ENCODE measurements at regions not wholly inside any gene's neighbourhood (a gene's known extent, or its start where the extent isn't known, plus 50 kb on each side); places are given as distances from the start of the nearest gene placed in this dataset.

DNA sequence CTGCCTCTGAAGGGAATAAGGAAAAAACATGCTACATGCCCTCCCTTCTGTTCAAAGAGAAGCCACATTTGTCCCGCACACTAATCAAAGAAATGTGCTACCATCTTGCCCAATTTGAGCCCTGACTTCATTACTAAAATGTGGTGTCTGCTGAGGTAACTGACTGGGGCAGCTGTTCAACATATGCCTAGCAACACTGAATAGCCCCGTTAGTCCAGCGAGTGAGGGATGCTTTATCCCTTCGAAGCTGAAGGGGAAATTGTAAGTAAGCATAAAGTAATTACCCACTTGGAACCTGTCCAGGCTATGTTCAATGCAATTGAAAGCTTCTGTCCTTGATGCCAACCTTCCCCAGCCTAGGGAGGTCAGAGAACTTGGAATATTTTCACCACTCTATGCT, 310.6 kb downstream of the SEC16B start:
- Histone ChIP-seq H3K27me3 (replicated peaks; ENCODE audit: insufficient read depth) (no peaks in the 10 kb centered on the region), H3K36me3 (no peaks in the 10 kb centered on the region), H3K27ac (no peak overlapping the region), H3K4me1 (replicated peaks) (no peaks in the 10 kb centered on the region), H3K4me3 (no peak overlapping the region), H3K9me3 (no peaks in the 10 kb centered on the region)
- WGBS = 88% methylated on average over 4 of the region's 4 CpGs
- intact Hi-C loops (cut with DNase I) = loop anchor here (10.0 kb wide), 1 partner anchor 116 kb away; no protein-coding TSS in a partner anchor
- no peak for DNase-seq (ENCODE audit: low spot score)
- TF ChIP-seq POLR2AphosphoS5 (IDR thresholded peaks at IDR 0.05) (no peak), POLR2A (IDR thresholded peaks at IDR 0.05) (no peak)
- TF ChIP-seq, protein P1, sequence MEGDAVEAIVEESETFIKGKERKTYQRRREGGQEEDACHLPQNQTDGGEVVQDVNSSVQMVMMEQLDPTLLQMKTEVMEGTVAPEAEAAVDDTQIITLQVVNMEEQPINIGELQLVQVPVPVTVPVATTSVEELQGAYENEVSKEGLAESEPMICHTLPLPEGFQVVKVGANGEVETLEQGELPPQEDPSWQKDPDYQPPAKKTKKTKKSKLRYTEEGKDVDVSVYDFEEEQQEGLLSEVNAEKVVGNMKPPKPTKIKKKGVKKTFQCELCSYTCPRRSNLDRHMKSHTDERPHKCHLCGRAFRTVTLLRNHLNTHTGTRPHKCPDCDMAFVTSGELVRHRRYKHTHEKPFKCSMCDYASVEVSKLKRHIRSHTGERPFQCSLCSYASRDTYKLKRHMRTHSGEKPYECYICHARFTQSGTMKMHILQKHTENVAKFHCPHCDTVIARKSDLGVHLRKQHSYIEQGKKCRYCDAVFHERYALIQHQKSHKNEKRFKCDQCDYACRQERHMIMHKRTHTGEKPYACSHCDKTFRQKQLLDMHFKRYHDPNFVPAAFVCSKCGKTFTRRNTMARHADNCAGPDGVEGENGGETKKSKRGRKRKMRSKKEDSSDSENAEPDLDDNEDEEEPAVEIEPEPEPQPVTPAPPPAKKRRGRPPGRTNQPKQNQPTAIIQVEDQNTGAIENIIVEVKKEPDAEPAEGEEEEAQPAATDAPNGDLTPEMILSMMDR (IDR thresholded peaks at IDR 0.05) = no peak

DNA sequence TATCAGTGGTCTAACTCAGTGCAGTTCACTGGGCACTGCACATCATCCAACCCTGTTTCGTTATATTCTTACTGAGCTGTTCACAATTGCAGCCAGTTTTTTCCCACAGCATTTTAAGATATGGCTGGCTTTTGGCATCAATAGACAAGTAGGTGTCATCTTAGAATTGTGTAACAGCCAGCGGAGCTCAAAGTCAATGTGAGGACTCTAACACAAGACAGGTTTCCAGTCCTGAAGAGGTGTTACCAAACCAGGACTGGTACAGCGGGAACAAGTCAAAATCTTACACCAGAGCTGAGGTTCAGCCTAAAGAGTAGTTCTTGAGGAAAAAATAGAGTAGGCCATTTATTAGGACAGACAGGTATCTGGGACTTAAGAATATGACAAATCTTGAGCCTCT, 313.3 kb downstream of the SEC16B start:
- intact Hi-C loops (cut with DNase I) = loop anchor here (10.0 kb wide), 1 partner anchor 118 kb away; no protein-coding TSS in a partner anchor
- TF ChIP-seq POLR2A (IDR thresholded peaks at IDR 0.05) (no peak), POLR2AphosphoS5 (IDR thresholded peaks at IDR 0.05) (no peak)
- TF ChIP-seq, protein P1 (IDR thresholded peaks at IDR 0.05) = no peak
- Histone ChIP-seq H3K4me1 (replicated peaks) (no peaks in the 10 kb centered on the region), H3K27me3 (replicated peaks; ENCODE audit: insufficient read depth) (no peaks in the 10 kb centered on the region), H3K9me3 (no peaks in the 10 kb centered on the region), H3K27ac (no peak overlapping the region), H3K36me3 (no peaks in the 10 kb centered on the region), H3K4me3 (no peak overlapping the region)
- WGBS = 93% methylated on average over 3 of the region's 3 CpGs
- no peak for DNase-seq (ENCODE audit: low spot score)

DNA sequence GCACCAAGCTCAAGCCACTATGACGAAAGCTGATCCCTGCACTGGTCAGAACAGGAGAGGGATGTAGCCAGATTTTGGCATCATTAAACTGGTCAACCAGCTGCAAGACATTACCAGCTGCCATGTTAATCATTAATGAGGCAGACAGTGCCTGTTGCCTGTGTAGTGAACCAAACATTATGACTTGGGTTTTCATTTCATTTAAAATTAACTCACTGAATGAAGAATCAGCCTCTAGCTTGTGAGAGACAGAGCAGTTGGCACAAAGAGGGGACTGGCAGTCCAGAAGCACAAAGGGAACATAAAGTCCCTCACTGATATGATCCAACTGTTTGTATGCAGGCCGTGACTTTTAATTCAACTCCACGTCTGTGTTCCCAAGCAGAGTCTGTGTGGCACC, 318.9 kb downstream of the SEC16B start:
- 36% methylated on average over 3 of the region's 3 CpGs for WGBS
- DNase-seq (ENCODE audit: low spot score) = peak; percentile 29
- no peak overlapping the region for H3K27ac ChIP-seq
- peaks cover 3% of the 10 kb centered on the region for H3K4me1 ChIP-seq (replicated peaks)
- H3K4me3 ChIP-seq = no peak overlapping the region
- no peaks in the 10 kb centered on the region for H3K9me3 ChIP-seq
- no peaks in the 10 kb centered on the region for H3K27me3 ChIP-seq (replicated peaks; ENCODE audit: insufficient read depth)
- no peaks in the 10 kb centered on the region for H3K36me3 ChIP-seq
- no peak for TF ChIP-seq POLR2A (IDR thresholded peaks at IDR 0.05)
- peak; percentile 56 for TF ChIP-seq POLR2AphosphoS5 (IDR thresholded peaks at IDR 0.05)
- intact Hi-C loops (cut with DNase I) = loop anchor here (10.0 kb wide), 1 partner anchor 124 kb away; no protein-coding TSS in a partner anchor

DNA sequence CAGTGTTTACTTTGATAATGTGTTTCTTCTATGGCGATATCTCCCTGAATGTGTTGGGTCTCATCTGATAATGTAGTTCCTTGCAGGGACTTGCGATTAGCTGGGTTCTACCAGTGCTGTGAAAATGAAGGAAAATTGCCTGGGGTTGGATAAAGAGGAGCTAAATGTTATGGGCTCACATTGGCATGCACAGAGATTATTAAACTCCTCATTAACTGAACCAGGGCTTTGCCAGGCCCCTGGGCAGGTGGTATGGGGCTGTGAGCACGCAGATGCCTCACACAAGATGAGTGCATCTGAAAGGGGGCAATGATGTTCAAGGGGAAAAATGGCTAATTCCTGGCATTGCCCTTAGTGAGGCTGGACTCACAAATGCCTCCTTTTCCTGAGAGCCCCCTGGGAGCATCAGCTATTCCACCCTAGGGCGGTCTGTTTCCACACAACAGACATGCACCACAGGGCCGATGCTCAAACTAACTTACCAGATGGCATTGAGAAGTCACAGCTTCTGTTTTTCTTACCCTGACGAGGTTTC, 321.1 kb downstream of the SEC16B start:
- WGBS = 93% methylated on average over 6 of the region's 6 CpGs
- intact Hi-C loops (cut with DNase I) = no loop called here

DNA sequence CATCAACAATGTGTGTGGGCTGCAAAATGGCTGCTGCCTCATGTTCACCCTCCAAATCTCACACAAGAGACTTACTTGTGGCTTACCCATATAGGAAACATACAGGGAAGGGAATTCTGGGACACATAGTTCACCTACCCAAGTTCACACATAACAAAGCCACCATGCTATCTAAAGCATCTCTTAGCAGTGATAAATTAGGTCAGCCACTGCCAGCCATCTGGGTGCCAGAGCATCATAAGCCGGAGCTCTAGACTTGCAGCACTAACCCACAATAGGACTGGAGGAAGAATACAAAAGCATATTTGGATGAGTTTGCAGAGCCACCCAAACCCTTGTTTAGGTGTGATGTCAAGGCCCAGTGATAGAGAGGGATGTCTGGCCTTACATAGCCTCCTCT, 321.7 kb downstream of the SEC16B start:
- Histone ChIP-seq H3K27me3 (replicated peaks; ENCODE audit: insufficient read depth) (no peaks in the 10 kb centered on the region), H3K36me3 (no peaks in the 10 kb centered on the region), H3K4me1 (replicated peaks) (peaks cover 3% of the 10 kb centered on the region), H3K27ac (no peak overlapping the region), H3K9me3 (no peaks in the 10 kb centered on the region), H3K4me3 (no peak overlapping the region)
- 100% methylated on average over 1 of the region's 1 CpG for WGBS
- TF ChIP-seq, protein P1 (IDR thresholded peaks at IDR 0.05) = no peak
- no peak for TF ChIP-seq POLR2A (IDR thresholded peaks at IDR 0.05)
- TF ChIP-seq POLR2AphosphoS5 (IDR thresholded peaks at IDR 0.05) = no peak
- no peak for DNase-seq (ENCODE audit: low spot score)
- intact Hi-C loops (cut with DNase I) = no loop called here

More for the DNA sequence above, 321.1 kb downstream of the SEC16B start:
- H3K9me3 ChIP-seq = no peaks in the 10 kb centered on the region
- TF ChIP-seq POLR2AphosphoS5 (IDR thresholded peaks at IDR 0.05) (no peak), POLR2A (IDR thresholded peaks at IDR 0.05) (no peak)
- TF ChIP-seq, protein P1 (IDR thresholded peaks at IDR 0.05) = no peak
- H3K36me3 ChIP-seq = no peaks in the 10 kb centered on the region
- no peak for DNase-seq (ENCODE audit: low spot score)
- no peaks in the 10 kb centered on the region for H3K27me3 ChIP-seq (replicated peaks; ENCODE audit: insufficient read depth)
- H3K27ac ChIP-seq = no peak overlapping the region
- peaks cover 3% of the 10 kb centered on the region for H3K4me1 ChIP-seq (replicated peaks)
- no peak overlapping the region for H3K4me3 ChIP-seq
